WTC11 (cell line): ENCODE measurements at regions not wholly inside any gene's neighbourhood (a gene's known extent, or its start where the extent isn't known, plus 50 kb on each side); places are given as distances from the start of the nearest gene placed in this dataset.

Source experiments
- CBFB ChIP-seq: sonication (generic); formaldehyde crosslinking; IDR thresholded peaks from 2 replicates; pipeline ENCODE4 v1.8.1; 2022; ENCODE audit warnings: mild to moderate bottlenecking, low read depth, missing genetic modification reagents
- CTCF ChIP-seq: fragments of 200-600 bp; IDR thresholded peaks from 2 replicates; pipeline ENCODE4 v1.8.0; 2022; ENCODE audit warnings: antibody characterized with exemption
- ZBTB43 ChIP-seq: sonication (generic); formaldehyde crosslinking; IDR thresholded peaks from 2 replicates; pipeline ENCODE4 v1.8.1; 2023; ENCODE audit warnings: mild to moderate bottlenecking, missing genetic modification reagents

GRCh38 chr6:8195714-8196102, 93.4 kb upstream of the EEF1E1 start:
- TF ChIP-seq CTCF (no peak), ZBTB43 (CRISPR knock-in tag) (no peak), CBFB (CRISPR knock-in tag) (no peak)
